GM21390 (cell line): ENCODE measurements at regions not wholly inside any gene's neighbourhood (a gene's known extent, or its start where the extent isn't known, plus 50 kb on each side); places are given as distances from the start of the nearest gene placed in this dataset.
"Not testable (repeated sequence)": the region's sequence is repeated elsewhere in the genome, so short reads cannot be mapped to it uniquely, and the experiment has no call there.

Experiments
- ATAC-seq: cut with Tn5 transposase; IDR thresholded peaks from one replicate; pipeline ENCODE4 v1.9.1; 2021; ENCODE audit not compliant: unreplicated experiment

DNA sequence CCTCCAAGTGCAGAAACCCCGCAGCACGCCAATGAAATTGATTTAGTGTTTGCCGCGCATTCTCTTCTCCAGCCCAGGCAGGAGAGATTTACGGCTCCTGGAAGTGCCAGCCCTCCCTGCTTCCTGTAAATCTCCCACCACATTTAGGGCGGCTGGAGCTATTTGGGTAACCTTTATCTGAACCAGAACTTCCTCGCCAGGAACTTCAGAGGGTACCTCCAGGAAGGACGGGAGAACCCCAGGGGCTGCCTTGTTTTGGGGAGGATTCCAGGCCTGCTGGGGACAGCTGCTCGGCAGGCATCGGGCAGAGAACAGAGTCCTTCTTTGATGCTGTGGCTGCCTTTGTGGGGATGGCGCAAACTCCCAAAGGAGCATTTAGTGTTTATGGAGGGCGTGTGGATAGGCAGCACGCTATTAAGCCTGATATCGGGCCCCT, 122.0 kb upstream of the MYCN start:
- ATAC-seq: no peak

DNA sequence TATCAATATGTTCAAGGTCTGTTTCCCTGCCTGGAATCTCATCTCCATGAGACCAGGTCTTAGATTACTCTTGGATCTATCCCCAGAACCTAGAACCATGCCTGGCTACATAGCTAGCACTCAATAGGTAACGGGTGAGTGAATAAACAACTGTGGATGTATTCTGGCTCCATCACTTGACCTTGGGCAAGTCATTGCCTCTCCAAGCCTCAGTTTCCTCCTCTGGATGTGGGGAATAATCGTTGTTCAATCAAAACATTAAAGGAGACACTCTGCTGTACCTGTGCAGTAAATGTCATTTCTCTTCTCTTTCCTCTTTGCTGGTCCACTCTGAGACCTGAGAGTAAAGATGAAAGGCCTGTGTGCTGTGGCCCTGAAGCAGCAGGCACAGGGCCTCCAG, 121.5 kb upstream of the MYCN start:
- no peak for ATAC-seq

DNA sequence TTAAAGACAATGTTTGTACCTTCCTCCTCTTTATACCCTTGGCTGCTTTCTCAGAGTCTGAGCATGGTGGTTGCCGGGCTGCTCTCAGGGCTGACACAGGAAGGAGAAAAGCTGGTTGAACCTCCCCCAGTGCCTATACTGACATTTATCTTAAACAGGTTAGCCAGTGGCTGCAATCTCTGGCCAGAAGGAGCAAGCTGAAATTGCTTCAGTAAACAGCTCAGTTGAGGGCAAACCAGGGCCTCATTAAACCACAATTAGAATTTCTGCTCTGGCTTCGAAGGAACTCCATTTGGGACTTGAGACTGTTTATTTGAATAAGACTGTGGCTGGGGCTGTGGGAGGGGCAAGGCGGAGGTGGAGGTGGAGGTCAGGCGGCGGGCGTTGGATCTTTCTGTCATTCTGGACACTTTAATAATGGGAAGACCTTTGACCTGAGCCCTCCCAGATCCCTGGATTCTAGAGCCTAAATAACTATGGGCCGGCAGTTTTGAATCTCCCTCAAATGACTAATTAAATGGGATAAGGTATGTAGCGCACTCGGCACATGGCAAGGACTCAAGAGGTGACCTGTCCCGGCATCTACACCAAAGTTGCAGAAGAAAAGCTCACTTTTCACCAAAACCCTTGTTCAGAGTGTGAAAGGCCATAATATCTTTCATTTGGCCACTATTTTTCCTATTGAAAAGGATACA, 120.6 kb upstream of the MYCN start:
- no peak for ATAC-seq

DNA sequence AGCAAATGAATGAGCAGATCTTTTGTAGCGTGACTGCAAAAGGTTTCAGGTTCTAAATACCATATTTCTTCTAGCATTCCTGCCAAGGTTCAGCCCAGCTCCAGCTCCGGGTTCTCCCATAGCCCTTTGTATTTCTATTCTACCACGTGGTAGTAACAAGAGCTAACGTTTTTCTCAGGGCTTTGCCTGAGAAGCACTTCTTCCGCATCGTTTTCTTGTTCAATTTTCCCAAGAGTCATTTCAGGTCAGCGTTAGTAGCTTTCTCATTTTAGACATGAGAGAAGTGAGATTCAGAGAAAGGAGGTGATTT, 120.1 kb upstream of the MYCN start:
- no peak for ATAC-seq

DNA sequence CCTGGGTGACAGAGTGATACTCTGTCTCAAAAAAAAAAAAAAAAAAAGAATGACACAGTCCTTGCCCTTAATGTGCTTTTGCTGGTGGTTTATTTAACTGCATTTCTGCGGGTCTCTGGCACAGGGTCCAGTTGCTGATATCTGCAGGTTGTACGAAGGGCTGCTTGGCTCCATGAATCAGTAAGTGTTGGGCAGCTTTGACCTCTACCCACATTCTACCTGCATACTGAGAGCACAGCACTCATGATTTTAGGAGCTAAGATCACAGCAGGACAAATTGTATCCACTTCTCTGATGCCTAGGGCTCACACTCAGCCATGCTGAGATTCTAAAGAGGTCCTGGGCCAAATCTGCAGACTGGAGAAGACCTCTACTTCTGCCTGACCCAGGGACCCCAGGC, 119.4 kb upstream of the MYCN start:
- ATAC-seq: no peak

DNA sequence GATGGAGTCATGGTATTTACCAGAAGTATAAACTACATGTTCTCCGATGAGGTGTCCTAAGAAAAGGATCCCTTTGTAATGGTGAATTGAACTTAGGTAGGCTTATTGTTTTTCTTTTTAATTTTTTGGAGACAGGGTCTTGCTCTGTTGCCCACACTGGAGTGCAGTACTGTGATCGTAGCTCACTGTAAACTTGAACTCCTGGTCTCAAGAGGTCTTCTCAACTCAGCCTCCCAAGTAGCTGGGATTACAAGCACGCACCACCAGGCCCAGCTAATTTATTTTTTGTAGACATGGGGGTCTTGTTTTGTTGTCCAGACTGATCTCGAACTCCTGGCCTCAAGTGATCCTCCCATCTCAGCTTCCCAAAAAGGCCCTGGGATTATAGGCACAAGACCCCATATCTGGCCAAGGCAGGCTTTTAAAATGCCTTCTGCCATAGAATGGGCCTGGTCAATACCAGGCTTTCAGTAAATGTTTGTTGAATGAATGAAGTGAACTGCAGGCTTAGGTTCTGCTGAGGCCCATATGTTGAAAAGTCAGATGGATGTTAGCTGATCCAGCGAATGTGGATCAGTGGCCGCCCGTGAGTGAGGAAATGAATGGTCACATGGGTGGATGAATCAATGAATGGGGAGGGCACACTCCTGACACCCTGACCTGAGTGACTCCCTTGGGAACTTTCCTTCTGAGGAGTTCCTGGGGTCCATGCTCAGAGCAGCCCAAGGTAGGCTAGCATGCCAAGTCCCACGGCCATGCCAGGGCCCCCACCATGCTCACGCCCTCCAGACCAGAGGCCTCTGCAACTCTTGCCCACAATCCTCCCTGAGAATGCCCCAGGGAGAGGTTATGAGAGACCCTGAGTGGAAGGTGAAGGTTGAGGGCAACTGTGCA, 118.0 kb upstream of the MYCN start:
- no peak for ATAC-seq

DNA sequence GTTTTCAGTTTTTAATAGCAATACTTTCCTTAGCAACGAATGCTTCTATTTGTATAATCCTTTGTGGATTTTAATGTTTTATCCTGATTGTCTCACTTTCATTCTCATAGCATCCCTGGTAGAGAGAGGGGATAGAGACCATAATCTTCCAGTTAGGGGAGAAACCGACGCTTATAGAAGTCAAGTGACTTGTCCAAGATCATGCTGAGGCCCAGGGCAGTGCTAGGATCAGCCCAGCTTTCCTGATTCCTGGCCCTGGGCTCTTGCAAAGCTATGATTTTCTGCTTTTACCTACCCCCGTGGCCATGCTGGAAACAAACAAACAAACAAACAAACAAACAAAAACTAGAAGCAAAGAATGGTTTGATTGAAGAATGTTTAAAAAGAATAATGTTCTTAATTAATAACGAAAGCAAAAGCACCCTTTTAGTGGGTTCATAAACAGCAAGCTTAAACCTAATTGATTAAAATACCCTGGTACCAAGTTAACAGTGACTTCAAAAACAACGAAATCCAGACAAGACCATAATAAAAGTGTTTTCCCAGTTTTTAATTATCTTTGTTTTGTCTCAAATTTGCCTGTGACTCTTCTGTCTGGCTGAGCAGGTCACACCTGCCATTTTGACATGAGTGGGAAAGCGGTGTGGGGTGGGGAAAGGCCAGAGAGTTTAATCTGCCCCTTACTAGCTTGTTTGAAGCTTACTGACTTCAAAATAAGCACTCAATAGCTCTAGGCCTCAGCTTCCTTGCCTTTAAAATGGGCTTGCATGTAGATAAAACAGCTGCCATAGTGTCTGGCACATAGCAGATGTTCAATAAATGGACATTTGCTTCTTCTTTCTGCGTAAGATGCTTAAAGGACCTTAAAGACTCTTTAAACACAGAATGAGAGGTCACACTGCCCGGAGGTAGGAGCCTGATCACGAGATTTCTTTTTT, 116.6 kb upstream of the MYCN start:
- ATAC-seq: no peak

DNA sequence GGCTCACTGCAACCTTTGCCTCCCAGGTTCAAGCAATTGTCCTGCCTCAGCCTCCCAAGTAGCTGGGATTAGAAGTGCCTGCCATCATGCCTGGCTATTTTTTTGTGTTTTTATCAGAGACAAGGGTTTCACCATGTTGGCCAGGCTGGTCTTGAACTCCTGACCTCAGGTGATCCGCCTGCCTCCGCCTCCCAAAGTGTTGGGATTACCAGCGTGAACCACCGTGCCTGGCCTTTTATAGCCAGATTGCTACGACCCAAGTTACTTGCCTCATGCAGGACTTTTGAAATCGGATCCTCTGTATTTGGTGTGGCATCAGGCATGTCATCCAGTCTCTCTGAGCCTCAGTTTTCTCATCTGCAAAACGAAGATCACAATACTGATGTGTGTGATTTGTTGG, 115.9 kb upstream of the MYCN start:
- not testable (repeated sequence) for ATAC-seq

DNA sequence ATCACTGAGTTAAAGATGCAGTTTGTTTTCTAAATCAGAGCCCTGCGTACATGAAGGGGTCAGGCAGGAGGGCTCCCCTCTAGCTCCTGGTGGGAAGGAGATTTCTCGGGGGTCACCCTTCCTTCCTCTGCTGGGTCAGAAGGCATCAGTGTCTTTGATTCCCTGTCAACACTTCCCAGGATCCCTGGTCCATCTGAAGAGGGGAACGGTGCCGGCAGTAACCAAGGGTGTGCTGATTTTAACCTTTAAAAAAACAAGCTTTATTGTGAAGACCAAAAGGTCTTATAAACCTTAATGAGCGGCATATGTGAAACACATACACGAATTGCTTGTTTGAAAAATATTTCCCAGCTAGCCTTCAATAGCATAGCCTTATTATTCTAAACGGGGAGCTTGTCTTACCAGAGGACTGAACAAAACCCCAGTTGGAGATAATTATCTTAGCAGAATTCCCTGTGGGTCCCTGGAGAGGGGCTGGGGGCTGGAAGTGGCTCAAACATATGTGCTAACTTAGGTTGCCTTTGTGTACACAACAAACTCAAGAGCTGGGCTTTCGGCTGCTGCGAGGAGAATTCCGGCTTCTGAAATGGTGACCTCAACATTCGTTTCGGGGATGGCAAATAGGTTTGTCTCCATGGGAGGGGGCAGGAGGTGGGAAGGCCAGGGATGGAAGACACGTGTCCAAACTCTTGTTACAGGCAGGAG, 114.9 kb upstream of the MYCN start:
- no peak for ATAC-seq

DNA sequence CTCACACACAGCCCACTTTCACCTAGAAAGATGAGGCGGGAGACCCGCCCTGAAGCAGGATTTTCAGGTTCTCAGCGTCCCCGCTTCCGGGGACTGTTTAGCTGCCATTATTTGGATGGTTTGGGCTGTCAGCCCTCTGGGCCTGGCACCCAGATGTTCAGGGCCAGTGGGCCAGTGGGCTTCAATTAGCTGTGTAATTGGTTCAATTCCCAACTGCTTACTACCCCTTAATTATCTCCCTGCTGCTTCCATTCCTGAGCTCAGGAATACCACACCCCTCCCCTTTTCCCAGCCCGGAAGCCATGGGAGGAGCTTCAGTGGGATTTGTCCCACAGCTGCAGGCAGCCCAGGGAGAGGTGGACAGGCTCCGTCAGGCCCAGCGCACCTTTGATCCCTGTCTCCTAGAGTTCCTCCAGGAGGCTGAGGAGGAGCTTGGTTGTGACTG, 114.1 kb upstream of the MYCN start:
- no peak for ATAC-seq

DNA sequence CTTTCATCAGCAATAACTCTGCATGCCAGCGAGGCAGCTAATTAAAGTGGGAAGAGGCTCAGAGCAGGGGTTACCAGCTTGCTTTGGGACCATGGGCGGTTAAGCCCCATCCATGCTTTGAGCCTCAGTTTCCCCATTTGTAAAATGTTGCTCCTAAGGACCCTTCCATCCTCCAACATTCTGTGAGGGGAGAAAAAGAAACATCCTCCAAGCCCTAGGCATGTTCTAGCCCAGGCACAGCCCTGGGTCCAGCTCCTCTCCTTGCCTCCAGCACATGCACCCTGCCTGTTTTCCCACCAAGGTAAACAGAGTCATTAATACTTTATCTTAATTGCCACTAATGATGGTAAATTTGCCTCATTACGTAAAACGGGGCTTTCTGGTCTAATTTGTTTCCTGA, 113.3 kb upstream of the MYCN start:
- ATAC-seq: no peak

DNA sequence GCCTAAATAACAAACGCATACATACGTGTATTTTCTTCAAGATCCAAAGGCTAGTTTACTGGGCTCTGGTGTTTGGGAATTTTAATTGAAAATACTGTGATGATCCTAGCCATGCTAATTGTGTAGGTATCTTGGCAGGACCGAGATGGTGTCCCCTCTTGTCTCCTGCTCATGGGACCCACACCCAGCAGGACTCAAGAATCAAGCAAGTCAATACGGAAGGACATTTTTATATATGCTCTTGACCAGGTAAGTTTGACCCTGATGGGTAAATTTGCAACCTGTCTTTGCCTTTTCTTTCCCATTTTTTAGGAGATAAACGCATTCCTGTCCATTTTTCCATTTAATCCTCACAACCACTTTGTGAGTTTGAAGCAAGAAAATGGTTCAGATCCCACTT, 111.8 kb upstream of the MYCN start:
- no peak for ATAC-seq

DNA sequence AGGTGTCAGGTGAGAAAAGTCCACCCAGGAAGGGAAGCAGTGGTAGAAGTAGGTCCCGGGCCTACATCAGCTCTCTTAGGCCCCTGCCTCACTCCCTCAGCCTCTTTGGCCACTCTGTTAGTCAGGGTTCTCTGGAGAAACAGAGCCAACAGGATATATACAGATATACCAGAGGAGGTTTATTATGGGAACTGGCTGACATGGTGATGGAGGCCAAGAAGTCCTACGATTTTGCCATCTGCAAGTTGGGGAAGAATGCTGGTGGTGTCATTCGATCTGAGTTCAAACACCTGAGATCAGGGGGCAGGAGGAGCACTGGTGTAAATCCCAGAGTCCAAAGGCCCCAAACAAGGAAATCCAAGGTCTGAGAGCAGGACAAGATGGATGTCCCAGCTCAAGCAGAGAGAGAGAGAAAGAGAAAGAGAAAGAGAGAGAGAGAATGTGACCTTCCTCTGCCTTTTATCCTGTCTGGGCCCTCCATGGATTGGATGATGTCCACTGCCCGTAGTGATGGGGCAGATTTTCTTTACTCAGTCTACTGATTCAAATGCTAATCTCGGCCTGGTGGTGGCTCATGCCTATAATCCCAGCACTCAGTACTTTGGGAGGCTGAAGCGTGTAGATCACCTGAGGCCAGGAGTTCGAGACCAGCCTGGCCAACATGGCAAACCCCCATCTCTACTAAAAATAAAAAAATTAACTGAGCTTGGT, 111.1 kb upstream of the MYCN start:
- ATAC-seq: no peak

DNA sequence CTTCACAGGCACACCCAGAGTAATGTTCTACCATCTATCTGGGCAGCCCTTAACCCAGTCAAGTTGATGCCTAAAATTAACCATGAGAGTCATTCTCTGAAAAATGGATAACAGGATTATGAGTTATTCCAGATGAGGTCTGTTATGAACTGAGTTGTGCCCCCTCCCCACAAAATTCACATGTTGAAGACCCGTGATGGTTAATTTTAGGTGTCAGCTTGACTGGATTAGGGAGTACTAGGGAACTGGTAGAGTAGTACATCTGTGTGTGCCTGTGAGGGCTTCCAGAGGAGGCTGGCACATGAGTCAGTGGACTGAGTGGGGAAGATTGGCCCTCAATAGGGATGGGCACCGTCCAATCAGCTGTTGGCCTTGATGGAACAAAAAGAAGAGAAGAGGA, 110.4 kb upstream of the MYCN start:
- ATAC-seq: no peak

DNA sequence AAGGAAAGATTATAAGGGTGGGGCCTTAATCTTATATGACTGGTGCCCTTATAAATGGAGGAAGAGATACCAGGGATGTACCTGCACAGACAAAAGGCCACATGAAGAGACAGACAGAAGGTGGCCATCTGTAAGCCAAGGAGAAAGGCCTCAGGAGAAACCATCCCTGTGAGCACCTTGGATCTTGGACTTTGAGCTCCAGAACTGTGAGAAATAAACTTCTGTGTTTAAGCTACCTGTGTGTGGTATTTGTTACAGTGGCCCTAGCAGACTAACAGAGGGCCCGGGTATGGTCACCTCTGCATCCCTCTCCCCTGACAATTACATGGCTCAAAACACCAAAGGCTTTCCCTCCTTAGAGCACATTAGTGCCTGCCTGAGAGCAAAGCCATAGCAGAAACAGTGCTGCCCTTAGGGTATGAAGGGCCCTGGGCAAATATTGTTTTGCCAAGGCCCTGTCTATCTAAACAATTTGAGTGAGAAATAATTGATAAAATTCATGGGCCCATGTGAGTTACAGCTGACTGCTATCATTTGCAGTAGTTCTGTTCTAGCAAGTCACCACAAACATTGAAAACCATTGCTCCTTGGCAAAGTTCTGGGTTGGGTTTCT, 109.3 kb upstream of the MYCN start:
- ATAC-seq: no peak

DNA sequence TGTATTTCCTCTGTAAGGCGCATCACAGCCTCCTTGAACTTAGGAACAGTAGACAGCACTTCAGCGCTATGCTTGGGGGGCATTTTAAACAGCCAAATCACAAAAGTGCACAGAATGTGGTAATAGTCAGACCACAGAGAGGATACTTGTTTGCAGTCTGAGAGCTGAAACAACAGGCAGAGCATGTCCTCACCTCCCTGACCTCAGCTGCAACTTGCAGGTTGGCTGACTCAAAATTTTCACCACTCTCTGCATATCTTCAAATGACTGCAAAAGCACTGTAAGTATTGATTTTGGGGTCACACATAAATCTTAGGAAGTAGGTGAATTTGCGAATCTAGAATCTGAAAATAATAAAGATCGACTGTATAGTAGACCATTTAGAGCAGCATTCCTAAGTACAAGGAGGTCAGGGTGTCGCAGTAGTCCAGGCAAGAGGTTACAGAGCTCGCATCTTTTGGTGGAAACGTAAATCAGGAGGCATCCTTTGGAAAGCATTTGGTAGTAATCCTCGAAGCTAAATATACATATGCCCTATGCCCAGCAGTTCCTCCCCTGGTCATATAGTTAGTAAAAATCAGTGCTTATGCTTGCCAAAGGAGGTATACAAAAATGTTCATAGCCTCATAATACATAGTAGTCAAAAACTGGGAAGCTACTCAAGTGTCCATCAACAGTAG, 108.2 kb upstream of the MYCN start:
- no peak for ATAC-seq

DNA sequence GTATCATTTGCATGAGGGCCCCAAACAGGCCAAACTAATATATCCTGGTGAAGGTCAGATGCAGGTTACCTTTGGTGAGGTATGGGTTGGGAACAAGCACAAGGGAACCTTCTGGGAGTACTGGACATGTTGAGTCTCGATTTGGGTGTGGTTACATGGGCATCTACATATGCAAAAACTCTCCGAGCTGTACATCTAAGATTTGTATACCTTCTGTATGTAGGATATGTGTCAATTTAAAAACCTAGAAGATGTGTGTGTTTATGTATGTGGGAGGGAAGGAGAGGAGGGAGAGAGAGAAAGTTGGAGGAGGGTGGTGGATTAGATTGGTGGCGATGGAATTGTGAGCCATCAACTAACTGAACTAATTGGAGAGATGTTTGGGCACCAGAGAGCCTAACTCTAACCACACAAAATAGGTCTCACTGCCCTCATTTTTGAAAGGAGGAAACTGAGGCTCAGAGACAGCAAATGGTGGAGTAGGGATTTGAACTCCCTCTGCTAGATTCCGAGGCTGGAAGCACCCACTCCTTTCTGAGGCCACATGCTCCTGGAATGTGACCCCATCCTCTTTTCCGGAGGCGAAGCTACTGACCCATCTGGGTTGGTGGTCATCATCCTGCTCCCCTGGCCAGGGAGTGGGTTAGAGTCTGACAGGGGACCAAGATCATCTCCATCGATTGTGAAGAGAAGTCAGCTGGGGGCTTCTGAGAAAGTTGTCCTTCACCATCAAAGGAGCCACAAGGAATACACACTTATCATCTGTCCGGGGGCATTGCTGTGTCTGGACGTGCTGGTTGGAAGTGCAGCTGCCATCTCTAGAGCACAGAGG, 107.3 kb upstream of the MYCN start:
- no peak for ATAC-seq

DNA sequence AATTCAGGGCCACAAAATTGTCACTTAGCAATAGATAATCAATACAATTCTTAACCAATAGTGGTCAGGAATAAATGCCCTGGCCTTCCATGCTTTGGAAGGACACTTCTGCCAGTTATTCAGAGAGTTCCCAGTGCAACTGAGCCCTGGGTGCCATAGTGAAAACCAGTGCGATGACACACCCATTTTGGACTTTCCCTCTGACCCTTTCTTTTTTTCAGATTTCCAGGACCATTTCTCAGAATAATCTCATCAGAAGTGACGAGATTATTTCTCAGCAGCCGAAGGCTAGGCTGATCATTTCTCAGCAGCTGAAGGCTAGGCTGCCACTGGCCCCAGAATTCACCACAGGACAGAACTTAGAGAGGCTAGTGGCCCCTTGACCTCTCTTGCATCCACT, 106.6 kb upstream of the MYCN start:
- ATAC-seq: no peak
